AG09319 (cell line): ENCODE measurements at regions not wholly inside any gene's neighbourhood (a gene's known extent, or its start where the extent isn't known, plus 50 kb on each side); places are given as distances from the start of the nearest gene placed in this dataset.
A peak's percentile ranks its signal among the peaks of the same experiment; 100 is the strongest.

Experiments used
- DNase-seq: peaks from one replicate; pipeline ENCODE4 v3.0.0-alpha.2; 2010; ENCODE audit warnings: low read depth; ENCODE audit errors: extremely low read depth
- TF ChIP-seq, protein P1 (sequence below): IDR thresholded peaks from 2 replicates; pipeline ENCODE4 v1.5.1; 2011; ENCODE audit warnings: low read depth, mild to moderate bottlenecking, inconsistent platforms, low read length, moderate library complexity

- DNase-seq: no peak
Observed at GRCh38 chr2:19649142-19649541, 252.6 kb downstream of the TTC32 start.

GRCh38 chr2:19648583-19648982 lies 253.2 kb downstream of the TTC32 start:
- peak; percentile 41 for DNase-seq
- TF ChIP-seq, protein P1, sequence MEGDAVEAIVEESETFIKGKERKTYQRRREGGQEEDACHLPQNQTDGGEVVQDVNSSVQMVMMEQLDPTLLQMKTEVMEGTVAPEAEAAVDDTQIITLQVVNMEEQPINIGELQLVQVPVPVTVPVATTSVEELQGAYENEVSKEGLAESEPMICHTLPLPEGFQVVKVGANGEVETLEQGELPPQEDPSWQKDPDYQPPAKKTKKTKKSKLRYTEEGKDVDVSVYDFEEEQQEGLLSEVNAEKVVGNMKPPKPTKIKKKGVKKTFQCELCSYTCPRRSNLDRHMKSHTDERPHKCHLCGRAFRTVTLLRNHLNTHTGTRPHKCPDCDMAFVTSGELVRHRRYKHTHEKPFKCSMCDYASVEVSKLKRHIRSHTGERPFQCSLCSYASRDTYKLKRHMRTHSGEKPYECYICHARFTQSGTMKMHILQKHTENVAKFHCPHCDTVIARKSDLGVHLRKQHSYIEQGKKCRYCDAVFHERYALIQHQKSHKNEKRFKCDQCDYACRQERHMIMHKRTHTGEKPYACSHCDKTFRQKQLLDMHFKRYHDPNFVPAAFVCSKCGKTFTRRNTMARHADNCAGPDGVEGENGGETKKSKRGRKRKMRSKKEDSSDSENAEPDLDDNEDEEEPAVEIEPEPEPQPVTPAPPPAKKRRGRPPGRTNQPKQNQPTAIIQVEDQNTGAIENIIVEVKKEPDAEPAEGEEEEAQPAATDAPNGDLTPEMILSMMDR: no peak

More at GRCh38 chr2:19649142-19649541, 252.6 kb downstream of the TTC32 start:
- TF ChIP-seq, protein P1: no peak

DNA sequence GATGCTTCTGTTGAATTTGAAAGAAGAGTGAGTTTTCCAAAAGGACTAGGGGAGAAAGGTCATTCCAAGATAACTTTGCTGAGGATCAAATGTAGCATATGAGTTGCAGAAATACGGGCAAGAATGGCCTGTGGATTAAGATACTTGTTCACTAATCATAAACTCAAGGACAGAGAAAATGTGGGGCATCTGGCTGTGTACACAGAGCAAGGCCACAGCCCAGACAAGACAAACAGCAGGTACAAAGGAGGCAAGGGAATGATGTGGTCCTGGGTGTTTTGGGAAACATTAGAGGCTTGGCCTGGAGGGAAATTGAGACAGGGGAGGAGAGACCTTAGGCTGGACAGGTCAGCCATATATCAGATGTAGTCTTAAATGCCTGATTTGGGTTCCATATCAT lies 254.8 kb downstream of the TTC32 start:
- DNase-seq: no peak

GRCh38 chr2:19644763-19645162 lies 257.0 kb downstream of the TTC32 start:
- TF ChIP-seq, protein P1: no peak
- no peak for DNase-seq

More for the DNA sequence above, 254.8 kb downstream of the TTC32 start:
- TF ChIP-seq, protein P1: no peak

DNA sequence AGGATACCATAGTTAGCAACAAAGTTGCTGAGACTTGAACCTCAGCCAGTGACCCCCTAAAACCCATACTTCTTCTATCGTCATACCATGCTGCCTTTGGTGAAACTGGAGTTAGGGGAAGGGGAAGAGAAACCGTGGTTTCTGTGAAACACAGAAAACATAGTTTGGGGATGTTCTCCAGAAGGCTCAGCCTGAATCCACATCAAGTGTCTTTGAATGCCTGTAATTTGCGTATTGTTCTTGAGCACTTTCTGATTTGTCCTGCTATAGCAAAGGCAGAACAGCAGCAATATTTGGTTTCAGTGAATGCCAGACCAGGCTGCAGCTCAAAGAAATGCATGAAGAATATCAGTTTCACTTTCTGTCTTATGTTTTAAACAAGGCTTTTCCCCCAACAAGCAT lies 258.7 kb downstream of the TTC32 start:
- TF ChIP-seq, protein P1: no peak
- DNase-seq: no peak

DNA sequence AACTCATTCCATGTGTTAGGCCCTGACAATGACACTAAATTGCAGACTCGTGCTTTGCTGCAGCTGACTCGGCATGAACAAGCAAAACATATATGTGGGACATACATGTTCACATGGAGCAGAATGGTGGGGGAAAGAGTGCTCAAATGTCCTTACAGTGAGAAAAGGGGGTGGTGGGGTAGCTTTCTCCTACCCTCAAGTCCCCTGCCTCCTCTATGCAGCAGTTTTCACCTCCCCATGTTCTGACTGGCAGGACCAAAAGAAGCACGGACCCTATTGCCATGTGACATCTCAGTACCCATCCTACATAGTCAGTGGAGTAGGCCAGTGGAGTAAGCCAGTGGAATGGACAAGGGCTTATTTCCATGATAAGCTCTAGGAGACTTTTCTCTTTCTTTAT lies 259.3 kb downstream of the TTC32 start:
- no peak for DNase-seq
- TF ChIP-seq, protein P1: no peak

DNA sequence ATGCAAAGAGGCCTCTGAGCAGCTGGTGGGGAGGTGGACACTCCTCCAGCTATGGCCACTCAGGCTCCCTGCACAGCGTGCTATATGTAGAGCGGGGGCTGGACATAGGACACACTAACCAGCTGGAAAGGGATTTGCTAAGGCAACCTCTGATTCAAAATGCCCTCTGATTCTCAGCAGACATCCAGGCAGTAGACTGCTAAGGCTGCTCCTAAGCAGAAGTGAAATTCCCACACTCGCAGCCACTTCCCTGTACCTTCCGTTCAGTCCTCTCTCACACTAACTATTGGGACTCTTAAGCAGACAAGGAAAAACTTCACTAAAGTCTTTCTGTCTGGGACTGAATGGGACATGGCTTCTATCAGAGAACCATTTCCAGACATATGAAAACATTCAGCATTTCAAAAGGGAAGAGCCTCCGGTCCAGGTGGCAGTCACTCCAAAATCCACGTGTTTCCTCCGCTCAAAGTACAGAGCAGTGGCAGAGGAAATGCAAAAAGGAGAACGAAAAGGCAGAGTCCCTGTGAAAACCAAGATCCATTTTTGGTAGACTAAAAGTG lies 265.8 kb downstream of the TTC32 start:
- TF ChIP-seq, protein P1: no peak
- no peak for DNase-seq
